ENCODE measurements at regions not wholly inside any gene's neighbourhood (a gene's known extent, or its start where the extent isn't known, plus 50 kb on each side); places are given as distances from the start of the nearest gene placed in this dataset.

DNA sequence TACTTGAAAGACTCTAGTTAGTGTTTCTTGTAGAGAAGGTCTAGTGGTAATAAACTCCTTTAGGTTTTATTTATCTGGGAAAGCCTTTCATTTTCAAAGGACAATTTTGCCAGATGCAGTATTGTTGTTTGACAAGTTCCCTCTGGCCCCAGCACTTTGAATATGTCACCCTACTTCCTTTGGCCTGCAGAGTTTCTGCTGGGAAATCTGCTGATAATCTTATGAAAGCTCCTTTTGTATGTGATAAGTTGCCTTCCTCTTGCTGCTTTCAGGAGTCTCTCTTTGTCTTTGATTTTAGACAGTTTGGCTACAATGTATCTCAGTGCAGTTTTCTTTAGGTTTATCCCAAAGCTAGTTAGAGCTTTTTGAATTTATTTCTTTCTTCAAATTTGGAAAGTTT is 106.2 kb upstream of the L3MBTL4 start:
- Mint-ChIP-seq H3K27me3 (ENCODE audit: low read depth in 3 of 3) (peaks cover 0 to 4% (median 1%) of the 10 kb centered on the region in 3 donors), H3K27ac (no peak overlapping the region), H3K4me3 (no peak overlapping the region), H3K4me1 (no peaks in the 10 kb centered on the region), H3K36me3 (no peaks in the 10 kb centered on the region), H3K9me3 (no peaks in the 10 kb centered on the region)
- H3K36me3 ChIP-seq (replicated peaks in 1 of 2; ENCODE audit: control insufficient read depth in 1 of 2, insufficient read depth in 2 of 2, low read length in 2 of 2): no peaks in the 10 kb centered on the region
- no peaks in the 10 kb centered on the region for H3K4me1 ChIP-seq (ENCODE audit: control insufficient read depth in 1 of 2, insufficient read depth in 2 of 2, low read length in 2 of 2)
- intact Hi-C loops (cut with micrococcal nuclease): loop anchor here in 1 of 2 donors (5.0 kb wide), 1 partner anchor 654 kb away; no protein-coding TSS in a partner anchor
- H3K4me2 ChIP-seq (replicated peaks; ENCODE audit: extremely low read depth, low read length, poor library complexity, severe bottlenecking): no peak overlapping the region
- H3K4me3 ChIP-seq (replicated peaks in 1 of 3; ENCODE audit: low read depth in 2 of 3, low read length in 3 of 3): no peak overlapping the region
- H3K27me3 ChIP-seq (ENCODE audit: control insufficient read depth in 2 of 2, insufficient read depth in 2 of 2, low read length in 2 of 2): no peaks in the 10 kb centered on the region
- no peaks in the 10 kb centered on the region for H4K20me1 ChIP-seq (ENCODE audit: insufficient read depth, low read length)
- no peak overlapping the region for H2AFZ ChIP-seq (ENCODE audit: insufficient read depth, low read depth, low read length, poor library complexity, severe bottlenecking)
- TF ChIP-seq, protein P1, sequence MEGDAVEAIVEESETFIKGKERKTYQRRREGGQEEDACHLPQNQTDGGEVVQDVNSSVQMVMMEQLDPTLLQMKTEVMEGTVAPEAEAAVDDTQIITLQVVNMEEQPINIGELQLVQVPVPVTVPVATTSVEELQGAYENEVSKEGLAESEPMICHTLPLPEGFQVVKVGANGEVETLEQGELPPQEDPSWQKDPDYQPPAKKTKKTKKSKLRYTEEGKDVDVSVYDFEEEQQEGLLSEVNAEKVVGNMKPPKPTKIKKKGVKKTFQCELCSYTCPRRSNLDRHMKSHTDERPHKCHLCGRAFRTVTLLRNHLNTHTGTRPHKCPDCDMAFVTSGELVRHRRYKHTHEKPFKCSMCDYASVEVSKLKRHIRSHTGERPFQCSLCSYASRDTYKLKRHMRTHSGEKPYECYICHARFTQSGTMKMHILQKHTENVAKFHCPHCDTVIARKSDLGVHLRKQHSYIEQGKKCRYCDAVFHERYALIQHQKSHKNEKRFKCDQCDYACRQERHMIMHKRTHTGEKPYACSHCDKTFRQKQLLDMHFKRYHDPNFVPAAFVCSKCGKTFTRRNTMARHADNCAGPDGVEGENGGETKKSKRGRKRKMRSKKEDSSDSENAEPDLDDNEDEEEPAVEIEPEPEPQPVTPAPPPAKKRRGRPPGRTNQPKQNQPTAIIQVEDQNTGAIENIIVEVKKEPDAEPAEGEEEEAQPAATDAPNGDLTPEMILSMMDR (IDR thresholded peaks at IDR 0.05): no peak
- no peaks in the 10 kb centered on the region for H3K9me3 ChIP-seq (replicated peaks in 1 of 2; ENCODE audit: control insufficient read depth in 1 of 2, insufficient read depth in 1 of 2, low read length in 2 of 2)
- DNase-seq: no peak
- no peaks in the 10 kb centered on the region for H3K79me2 ChIP-seq (ENCODE audit: insufficient read depth, low read length)
- H3K9ac ChIP-seq (ENCODE audit: insufficient read depth, low read length, poor library complexity, severe bottlenecking): no peak overlapping the region
- no peak overlapping the region for H3K27ac ChIP-seq (ENCODE audit: low read depth in 1 of 2, low read length in 2 of 2)

DNA sequence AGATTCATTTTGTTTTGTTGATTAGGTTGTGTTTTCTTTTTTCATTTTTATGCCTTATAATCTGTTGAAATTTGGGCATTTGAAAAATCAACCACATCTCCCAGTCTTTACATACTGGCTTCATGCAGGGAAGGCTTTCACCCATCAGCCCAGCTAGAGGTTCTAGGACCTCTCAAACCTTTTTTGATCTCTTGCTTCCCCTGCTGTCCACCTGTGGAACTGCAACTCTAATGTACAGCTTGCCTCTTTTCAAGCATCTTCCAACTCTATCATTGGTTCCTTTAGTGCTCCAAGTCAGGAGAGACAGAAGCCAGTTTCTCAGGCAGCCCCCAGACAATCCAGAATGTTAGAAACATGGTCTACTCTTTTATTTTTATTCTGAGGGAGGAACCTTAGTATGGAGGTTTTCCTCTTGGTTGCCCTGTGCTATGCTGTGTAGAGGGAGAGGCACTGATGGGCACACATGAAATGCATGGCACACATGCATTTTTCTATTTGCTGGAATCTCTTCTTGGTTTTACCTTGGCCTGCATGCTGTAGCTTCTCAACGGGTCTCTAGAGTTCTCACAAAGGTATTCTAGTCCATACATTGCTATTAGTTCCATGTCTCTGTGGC is 107.2 kb upstream of the L3MBTL4 start:
- H3K4me1 Mint-ChIP-seq: no peaks in the 10 kb centered on the region
- no peaks in the 10 kb centered on the region for H3K9me3 ChIP-seq (replicated peaks in 1 of 2; ENCODE audit: control insufficient read depth in 1 of 2, insufficient read depth in 1 of 2, low read length in 2 of 2)
- H3K27ac Mint-ChIP-seq: no peak overlapping the region
- intact Hi-C loops (cut with micrococcal nuclease): loop anchor here in 1 of 2 donors (5.0 kb wide), 1 partner anchor 655 kb away; no protein-coding TSS in a partner anchor
- no peaks in the 10 kb centered on the region for H3K36me3 Mint-ChIP-seq
- no peak overlapping the region for H3K27ac ChIP-seq (ENCODE audit: low read depth in 1 of 2, low read length in 2 of 2)
- H3K27me3 ChIP-seq (ENCODE audit: control insufficient read depth in 2 of 2, insufficient read depth in 2 of 2, low read length in 2 of 2): no peaks in the 10 kb centered on the region
- H3K4me3 Mint-ChIP-seq: no peak overlapping the region
- no peak overlapping the region for H3K9ac ChIP-seq (ENCODE audit: insufficient read depth, low read length, poor library complexity, severe bottlenecking)
- TF ChIP-seq, protein P1 (IDR thresholded peaks at IDR 0.05): peak; percentile 79
- no peaks in the 10 kb centered on the region for H3K4me1 ChIP-seq (ENCODE audit: control insufficient read depth in 1 of 2, insufficient read depth in 2 of 2, low read length in 2 of 2)
- peak; percentile 1 to 7 (median 4) for DNase-seq
- WGBS (ENCODE audit: insufficient coverage): 40% methylated on average over 1 of the region's 1 CpG
- no peaks in the 10 kb centered on the region for H4K20me1 ChIP-seq (ENCODE audit: insufficient read depth, low read length)
- peaks cover 0 to 4% (median 1%) of the 10 kb centered on the region in 3 donors for H3K27me3 Mint-ChIP-seq (ENCODE audit: low read depth in 3 of 3)
- H3K79me2 ChIP-seq (ENCODE audit: insufficient read depth, low read length): no peaks in the 10 kb centered on the region
- H2AFZ ChIP-seq (ENCODE audit: insufficient read depth, low read depth, low read length, poor library complexity, severe bottlenecking): no peak overlapping the region
- peaks cover 0 to 3% (median 0%) of the 10 kb centered on the region in 7 donors for H3K9me3 Mint-ChIP-seq
- H3K36me3 ChIP-seq (replicated peaks in 1 of 2; ENCODE audit: control insufficient read depth in 1 of 2, insufficient read depth in 2 of 2, low read length in 2 of 2): no peaks in the 10 kb centered on the region
- no peak overlapping the region for H3K4me2 ChIP-seq (replicated peaks; ENCODE audit: extremely low read depth, low read length, poor library complexity, severe bottlenecking)
- no peak overlapping the region for H3K4me3 ChIP-seq (replicated peaks in 1 of 3; ENCODE audit: low read depth in 2 of 3, low read length in 3 of 3)

Measured in CD14-positive monocyte (primary cell).